ENCODE measurements at regions not wholly inside any gene's neighbourhood (a gene's known extent, or its start where the extent isn't known, plus 50 kb on each side); places are given as distances from the start of the nearest gene placed in this dataset.
"Not testable (repeated sequence)": the region's sequence is repeated elsewhere in the genome, so short reads cannot be mapped to it uniquely, and the experiment has no call there.

DNA sequence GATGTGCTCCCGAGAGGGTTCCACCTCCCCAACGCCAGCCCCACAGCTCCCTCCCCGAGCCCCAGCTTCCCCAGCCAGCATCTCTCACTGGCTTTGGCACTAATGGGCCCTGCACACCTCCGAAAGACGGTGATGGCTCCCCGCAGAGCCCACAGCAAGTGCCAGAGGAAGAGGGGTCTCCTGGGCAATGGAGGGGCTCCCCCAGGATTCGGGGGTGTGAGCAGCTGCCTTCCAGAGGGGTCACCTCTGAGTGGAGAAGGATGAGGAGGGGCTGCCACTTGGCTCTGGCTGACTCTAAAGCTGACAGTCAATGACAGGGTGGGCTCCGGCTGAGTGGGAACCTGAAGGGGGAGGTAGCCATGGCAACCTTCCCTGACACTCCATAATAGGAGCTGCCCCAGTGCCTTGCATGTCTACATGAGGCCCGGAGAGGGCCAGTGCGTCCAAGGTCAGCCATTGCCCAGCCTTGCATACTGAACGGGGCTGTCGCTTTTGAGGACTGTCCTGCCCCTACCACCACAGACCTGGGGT is 98.6 kb upstream of the SYT13 start:
- DNase-seq (ENCODE audit: low spot score), result no peak

DNA sequence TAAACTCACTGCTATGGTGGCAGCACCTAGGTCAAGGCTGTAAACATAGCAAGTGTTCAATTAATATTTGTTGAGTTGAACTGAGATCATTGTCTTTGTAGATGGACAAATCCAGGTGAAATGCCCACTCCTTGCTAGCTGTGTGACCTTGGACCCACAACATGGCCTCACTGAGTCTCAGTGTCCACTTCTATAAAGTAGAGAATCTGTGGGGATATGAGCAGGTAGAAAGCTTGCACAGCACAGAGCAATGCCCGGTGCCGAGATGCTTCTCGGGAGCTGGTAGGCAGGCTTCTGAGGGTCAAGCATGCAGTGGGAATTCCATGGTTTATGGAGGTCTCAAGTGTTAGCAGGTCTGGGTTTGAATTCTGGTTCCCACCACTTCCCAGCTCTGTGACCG is 97.9 kb upstream of the SYT13 start:
- DNase-seq (ENCODE audit: low spot score), result no peak

DNA sequence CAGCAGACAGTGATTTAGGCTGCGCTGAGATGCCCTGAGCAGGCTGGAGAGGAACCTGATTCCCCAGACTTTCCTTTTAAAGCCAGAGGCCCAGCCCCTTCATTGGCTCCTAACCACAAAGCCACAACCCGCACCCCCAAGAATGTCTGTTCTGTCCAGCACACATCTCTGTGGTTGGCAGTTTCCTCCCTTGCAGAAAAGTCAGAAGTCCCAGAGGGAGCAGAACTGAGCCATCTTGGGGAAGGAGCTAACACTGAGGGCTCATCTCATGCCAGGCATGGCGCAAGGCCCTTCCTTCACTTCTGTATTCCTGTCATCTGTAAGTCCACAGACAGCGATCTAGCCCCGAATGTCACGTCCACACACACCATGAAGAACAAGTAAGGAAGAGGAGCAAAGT is 97.1 kb upstream of the SYT13 start:
- DNase-seq (ENCODE audit: low spot score), result peak; percentile 23

DNA sequence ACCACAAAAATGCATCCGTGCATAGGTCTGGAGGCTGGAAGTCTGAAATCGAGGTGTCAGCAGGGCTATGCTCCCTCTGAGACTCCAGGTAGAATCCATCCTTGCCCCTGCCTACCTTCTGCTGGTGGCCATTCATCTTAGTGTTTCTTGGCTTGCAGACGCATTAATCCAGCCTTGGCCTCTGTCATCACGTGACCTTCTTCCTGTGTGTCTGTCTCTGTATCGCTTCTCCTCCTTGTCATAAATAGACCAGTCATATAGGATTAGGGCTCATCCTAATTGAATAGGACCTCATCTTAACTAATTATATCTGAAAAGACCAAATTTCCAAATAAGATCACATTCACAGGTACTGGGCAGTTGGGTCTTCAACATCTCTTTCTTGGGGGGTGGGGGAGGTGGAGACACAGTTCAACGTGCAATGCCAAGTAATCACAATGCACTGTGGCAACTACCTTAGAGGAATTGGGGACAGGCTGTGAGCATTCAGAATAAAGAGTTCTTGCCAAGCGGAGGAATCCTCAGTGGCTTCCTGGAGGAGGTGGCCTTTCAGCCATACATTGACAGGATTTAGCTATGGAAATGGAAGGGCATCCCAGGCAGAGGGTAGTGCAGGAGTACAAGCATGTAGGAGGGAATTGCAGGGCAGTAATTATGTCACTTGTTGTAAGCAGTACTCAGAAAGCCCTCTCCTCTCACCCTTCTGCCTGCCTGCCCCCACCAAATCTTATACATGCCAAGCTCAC is 96.2 kb upstream of the SYT13 start:
- DNase-seq (ENCODE audit: low spot score), result no peak

DNA sequence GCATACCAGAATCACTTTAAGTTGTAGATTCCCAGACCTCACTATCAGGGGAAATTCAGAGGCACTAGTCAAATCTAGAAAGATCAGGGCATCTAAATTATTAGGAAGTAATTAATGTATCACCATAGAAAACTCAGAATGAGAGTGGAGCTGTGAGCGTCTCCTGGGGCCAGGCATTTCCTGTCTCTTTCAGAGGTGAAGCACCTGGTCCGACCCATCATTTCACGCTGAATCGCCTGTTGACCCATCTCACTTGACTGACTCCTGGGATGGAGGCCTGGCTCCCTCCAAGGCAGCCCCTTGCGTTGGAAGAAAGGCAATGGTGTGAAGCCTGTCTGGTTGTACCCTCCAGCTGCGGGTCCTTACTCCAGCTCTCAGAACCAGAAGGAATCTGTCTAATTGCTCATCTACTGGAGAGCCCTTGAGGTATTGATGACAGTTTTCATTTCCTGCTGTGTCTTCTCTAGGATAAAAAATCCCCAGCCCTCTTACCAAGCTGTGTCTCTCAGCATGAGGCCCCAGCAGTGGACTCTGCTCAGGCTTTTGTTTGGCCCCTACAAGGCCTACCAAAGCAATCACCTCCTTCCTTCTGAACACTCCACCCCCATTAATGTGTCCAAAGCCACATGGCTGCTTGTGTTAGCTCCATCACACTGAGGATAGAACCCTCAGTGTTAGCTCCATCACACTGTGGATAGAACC is 93.2 kb upstream of the SYT13 start:
- DNase-seq (ENCODE audit: low spot score), result no peak

DNA sequence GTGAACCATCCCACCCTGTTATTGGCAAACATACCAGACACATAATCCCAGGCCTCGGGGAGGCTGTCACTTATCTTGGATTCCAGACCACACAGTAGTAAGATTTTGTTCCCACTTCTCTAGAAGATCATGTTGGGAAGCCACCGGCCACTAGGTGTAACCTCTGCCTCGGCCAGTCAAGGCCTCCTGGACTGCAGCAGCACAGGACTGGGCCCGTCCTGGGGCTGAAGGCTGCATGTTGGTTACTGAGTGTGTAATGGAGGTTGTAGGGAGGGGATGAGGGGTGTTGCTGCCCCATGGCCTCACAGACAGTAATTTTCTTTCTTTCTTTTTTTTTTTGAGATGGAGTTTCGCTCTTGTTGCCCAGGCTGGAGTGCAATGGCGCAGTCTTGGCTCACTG is 92.4 kb upstream of the SYT13 start:
- DNase-seq (ENCODE audit: low spot score), result no peak

DNA sequence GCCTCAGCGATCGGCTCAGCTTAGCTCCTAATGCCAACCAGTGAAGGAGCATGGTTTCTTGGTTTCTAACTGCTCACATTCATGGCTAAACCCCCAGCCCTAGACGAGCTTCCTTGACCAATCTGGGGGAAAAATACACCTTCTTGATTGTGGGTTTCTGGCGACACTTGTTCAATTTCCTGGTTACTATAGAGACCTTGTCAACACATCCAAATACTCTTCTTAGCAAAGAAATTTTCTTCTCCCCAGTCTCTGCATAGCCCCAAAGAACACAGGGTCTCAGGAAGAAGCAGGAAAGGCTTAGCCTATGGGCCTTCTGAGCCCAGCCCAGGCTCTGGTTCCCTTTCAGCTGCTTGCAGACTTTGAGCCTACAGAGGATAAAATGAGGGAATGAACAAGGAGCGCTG is 88.5 kb upstream of the SYT13 start:
- DNase-seq (ENCODE audit: low spot score), result no peak

DNA sequence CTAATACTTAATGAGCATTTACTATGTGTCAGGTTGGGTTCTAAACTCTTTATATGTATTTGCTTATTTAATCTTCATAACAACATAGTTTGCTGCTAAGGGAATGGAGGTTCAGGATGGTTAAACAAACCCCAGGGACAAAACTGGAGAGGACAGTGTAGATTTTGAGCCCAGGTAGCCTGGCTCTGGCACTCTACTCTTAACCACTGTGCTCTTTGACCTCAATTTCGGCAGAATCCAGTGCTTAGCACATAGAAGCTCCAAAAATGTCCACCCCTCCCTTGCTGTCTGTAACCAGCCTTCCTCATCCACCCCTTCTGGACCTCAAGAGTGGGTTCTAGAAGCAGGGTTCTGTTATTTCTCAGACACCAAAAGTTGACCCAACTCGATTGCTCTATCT is 88.0 kb upstream of the SYT13 start:
- DNase-seq (ENCODE audit: low spot score), result no peak

DNA sequence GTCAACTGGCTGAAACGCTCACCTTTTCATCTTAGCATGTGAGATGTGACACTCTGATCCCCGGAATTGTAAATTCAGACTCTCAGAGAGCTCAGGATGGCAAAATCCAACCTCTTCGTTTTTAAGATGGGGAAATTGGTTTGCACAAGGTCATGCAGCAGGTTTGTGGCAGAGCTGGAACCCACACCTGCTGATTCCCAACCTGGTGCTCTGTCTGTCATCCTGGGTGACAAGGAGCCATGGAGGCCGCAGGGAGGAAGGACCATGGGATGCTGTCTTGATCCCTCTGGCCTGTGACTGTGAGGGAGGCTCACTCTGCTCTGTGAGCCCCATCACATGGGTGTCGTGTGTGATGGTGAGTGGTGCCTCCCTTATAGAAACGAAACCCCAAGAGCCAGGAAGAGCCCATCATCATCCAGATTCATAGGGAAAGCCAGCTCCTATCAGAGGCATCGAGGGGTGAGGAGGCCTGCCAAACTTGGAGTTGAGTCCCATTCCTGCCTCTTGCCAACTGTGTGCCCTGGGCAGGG is 87.4 kb upstream of the SYT13 start:
- DNase-seq (ENCODE audit: low spot score), result no peak

DNA sequence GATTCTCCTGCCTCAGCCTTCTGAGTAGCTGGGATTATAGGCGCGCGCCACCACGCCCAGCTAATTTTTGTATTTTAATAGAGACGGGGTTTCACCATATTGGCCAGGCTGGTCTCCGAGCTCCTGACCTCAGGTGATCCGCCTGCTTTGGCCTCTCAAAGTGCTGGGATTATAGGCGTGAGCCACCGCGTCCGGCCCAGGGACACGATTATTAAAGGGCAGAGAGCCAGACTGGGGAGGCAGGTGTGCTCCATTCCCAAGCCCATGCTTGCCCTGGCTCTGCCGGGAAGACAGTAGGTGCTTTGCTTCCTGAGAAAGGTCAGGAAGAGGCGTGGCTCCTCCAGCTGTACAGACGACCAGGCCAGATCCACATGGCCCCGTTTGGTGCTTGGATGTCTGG is 86.3 kb upstream of the SYT13 start:
- DNase-seq (ENCODE audit: low spot score), result not testable (repeated sequence)

DNA sequence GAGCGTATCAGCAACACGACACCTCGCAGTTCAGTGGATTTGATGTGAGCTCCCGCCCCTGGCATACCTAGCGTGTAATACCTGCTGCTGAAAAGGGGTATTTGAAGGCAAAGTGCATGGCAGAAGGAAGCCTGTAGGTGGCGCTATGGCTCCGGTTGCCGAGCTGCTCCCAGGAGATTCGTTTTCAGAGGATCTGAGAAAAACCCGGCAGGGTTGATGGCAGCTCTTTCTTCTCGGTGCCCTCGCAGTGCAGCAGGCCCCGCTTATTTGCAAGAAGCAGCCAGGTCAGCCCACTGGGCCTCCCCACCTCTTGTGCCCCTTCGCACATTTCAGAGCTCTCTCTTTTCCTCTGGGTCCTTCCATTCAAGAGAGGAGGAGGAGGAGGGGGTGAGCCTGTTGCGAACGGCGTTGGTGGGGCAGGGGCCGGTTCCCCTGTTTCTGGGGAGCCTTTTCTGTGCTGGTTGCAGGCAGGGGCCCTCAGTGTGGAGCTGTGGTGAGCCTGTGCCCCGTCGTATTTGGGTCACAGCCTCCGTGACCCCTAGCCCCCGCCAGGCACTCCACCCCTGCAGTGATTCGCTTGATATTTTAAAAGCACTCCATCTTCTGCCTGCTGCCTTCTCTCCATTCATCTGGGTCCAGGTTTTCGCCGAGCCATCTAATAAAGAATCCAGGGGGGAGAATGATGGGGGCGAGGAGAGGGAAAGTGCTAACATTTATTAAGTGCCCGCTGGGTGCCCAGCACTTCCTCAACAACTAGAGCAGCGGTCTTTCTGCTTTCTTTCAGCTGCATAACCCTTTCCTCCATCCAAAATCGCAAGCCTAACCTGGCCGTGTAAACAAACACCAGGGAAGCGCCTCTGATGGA is 85.3 kb upstream of the SYT13 start:
- DNase-seq (ENCODE audit: low spot score), result peak; percentile 48

DNA sequence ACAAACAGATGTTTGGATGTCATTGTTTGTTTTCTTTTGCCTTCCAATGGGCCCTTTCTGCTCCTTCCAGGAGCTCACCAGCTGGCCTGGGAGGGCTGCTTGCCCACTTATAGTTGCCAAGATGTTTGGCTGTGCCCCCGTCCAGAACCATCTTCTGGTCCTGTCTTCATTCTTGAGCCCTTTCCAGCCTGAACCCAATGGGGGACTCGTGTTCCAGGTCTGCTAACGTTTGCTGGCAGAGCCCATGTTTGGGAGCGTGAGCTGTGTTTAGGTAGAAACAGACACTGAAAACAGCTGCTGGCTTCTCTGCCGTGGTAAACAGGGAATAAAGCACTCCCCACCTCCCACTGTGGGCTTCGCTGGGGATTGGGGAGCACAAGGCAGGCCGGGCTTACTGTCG is 83.2 kb upstream of the SYT13 start:
- DNase-seq (ENCODE audit: low spot score), result no peak

DNA sequence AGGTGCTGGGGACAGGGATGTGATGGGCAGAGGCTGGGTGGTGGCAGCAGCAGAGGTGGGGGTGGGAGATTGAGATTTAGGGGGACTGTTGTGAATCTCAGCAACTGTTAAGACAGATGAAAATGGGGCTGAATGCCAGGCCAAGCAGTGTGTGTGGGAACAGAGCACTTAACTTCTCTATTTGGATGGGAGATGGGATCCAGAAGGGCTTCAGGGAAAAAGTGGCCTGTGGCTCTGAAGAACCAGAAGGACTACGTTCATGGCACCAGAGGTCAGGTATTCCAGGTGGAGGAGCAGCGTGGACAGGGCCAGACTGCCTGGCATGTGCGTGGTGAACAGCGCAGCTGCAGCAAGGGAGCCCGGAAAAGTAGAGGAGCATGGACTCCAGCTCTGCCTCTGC is 82.6 kb upstream of the SYT13 start:
- no peak for DNase-seq (ENCODE audit: low spot score)

DNA sequence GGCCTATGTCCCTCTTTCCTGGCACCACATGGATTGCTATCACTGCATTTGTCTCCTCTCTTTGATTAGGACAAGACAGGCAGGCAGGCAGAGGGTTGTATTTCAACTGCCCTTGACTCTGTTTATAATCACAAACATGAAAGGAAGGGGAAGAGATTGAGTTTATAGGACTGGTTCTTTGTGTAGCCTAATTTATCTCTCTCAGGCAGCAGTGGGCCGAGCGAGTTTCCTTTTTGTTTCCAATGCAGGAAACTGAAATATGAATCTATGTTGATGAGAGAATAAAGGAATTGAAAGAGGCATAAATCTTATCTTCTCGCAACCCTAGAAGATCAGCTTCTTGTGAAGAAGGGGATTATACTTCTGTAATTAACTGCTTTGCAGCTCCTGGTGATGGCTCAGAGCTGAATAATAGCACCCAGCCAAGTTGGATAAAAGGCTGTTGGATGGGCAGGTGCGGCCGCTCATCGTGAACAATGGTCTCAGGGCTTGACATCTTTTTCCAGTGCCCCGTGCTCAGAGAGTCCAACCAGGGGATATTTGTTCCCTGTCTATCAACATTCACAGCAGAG is 80.6 kb upstream of the SYT13 start:
- no peak for DNase-seq (ENCODE audit: low spot score)

DNA sequence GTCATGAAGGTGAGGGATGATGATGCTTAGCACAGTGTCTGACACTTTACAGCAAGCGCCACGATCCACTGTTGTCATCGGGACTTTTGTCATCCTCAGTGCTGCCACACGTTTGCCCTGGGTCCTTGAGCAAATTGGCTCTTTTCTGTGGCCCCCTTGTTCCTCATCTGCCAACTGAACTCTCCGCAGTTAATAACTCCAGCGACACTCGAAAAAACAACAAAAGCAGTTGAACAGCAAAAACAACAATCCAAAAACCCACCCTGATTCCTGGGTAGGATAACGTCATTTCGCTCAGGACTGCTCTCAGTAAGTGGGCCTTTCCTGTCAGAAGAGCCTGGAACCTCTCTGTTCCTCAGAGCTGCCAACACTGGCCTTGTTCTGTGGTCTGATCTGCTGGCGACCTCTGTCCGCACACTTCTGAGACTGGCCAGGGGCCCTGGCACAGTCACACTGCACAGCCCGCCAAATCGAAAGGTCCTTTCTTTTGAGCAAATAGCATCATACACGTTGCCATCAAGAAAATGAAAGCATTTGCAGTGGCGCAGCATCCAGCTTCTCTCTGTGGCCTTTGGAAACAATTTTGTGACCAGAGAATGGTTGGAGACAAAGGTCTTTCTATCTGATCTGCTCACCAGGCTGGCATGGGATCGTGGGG is 79.9 kb upstream of the SYT13 start:
- peak; percentile 43 for DNase-seq (ENCODE audit: low spot score)

DNA sequence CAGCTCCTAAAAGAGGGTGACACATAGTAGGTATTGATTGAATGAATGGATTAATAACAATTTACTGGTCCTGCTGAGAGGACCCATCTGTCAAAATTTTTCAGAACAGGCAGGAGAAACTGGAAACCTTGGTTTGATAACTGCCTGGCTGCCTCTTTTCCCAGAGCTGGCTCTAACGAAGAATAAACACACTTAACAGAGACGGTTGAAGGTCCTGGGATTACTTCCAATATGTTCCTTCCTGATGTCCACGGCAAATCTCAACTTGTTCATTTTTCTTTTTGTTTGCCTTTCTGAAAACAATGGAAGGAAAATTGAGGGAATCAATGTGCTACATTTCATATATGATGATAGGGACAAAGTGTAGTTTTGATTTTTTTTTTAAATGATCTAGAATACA is 76.5 kb upstream of the SYT13 start:
- no peak for DNase-seq (ENCODE audit: low spot score)

DNA sequence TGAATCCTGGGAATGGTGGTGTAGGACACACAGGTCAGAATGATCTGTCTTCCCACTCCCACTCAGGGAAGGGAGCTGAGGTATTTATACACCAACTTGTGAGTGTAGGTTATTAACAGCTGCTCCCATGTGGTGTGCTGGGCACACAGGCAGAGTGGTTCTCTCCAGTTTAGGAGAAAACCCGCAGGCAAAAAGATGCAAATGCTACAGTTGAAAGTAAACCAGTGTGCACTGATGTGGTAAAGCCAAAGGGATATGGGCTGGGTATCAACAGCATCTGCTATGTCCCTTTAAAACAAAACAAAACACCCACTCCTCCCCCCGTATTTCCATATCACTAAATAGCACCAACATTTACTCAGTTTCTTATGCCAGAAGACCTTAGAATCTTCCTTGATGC is 75.4 kb upstream of the SYT13 start:
- DNase-seq (ENCODE audit: low spot score), result no peak

DNA sequence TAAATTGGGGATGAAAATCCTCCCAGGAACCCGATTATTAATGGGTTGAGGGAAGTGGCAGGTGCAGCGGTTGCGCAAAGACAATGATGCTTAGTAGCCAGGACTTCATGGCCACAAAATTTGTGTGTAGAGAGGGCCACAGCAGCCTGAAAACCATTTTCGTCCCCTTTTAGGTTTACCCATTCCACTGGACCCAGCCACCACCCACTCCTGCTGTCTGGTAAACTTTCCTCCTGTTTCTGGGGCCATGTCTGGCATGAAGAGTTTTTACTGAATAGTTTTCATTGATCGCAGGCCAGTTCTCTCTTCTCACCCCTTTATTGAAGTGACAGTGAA is 69.5 kb upstream of the SYT13 start:
- no peak for DNase-seq (ENCODE audit: low spot score)

DNA sequence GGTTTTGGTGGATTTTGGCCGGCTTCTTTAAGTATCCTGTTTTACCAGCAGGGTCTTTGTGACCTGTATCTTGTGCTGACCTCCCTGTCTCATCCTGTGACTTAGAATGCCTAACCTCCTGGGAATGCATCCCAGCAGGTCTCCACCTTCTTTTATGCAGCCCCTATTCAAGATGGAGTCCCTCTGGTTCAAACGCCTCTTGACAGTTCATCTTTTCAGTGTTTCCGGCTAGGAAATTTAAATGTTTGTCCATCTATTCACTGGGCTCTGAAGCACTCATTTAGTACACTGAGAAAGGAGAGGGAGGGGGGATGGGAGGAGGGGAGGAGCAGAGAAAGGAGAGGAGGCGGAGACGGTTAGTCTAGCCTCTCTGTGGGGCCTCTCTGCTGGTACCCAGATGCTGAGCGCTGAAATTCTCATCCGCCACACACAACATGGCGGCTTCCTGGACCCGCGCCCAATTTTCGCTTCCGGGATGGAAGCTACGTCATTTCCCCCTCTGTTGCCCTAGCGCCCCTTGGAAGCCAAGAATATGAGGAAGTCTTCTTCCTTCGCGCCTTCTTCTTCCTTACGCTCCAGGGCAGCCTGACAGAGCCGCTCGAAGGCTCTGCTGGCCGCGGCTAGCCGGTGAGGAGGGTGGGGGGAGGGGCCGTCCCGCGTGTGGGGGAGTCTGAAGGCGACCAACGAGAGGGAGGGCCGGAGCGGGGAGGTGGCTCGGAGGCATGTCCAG is 69.0 kb upstream of the SYT13 start:
- DNase-seq (ENCODE audit: low spot score), result peak; percentile 79

DNA sequence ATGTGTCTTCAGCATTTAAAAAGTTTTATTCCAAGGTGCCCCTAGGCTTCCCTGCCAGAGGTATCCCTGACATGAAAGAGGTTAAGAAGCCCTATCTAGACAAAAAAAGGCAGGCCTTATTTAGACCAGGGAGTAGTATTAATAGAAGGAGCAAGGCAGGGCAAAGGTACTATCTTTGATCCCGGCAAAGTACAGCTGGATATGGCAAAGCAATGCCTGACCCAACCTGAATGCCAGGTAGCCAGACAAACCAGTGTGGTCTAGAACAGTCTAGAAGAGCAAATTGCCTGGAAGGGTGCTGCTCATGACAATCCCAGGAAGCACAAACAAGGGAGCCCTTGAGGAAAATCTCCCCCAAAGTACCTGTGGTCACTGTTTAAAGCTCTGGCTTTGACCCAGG is 62.6 kb upstream of the SYT13 start:
- no peak for DNase-seq (ENCODE audit: low spot score)
